GM12801 (cell line): ENCODE measurements at regions not wholly inside any gene's neighbourhood (a gene's known extent, or its start where the extent isn't known, plus 50 kb on each side); places are given as distances from the start of the nearest gene placed in this dataset.

Source experiments
- TF ChIP-seq, protein P1 (sequence below): IDR thresholded peaks from one replicate; pipeline ENCODE4 v1.5.1; 2011; ENCODE audit warnings: control low read depth; ENCODE audit not compliant: insufficient read length; ENCODE audit errors: extremely low read depth

DNA sequence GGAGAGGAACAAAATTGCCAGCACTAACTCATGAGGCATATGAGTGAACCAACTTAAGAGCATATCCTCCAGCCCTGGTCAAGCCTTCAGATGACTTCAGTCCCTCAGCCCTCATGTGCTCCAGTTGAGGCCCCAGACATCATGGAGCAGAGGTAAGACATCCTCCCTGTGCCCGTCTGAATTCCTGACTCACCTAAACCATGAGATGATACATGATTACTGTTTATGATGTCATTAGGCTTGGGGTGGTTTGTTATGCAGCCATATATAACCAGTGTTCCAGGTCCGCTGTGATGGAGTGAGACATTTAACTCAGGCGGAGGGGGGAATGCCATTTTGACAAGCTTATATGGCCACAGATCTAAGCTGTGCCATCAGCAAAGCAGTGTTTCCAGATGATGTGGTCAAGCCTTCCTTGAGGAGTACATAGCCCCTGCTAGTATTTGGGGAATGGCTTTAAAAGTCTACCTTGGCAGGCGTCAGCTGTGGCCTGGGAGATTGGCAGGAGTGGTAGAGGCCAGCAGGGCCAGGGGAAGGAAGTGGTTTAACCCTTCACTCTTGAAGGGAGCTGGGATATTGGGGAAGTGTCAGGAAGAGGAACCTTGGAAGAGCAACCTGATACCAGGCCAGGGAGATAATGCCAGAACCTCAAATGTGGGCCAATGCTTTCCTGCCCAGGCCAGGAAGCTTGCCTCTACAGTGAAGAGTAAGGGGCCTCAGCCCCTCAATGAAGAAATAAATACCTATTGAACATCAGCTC is 343.0 kb upstream of the PODXL start:
- TF ChIP-seq, protein P1, sequence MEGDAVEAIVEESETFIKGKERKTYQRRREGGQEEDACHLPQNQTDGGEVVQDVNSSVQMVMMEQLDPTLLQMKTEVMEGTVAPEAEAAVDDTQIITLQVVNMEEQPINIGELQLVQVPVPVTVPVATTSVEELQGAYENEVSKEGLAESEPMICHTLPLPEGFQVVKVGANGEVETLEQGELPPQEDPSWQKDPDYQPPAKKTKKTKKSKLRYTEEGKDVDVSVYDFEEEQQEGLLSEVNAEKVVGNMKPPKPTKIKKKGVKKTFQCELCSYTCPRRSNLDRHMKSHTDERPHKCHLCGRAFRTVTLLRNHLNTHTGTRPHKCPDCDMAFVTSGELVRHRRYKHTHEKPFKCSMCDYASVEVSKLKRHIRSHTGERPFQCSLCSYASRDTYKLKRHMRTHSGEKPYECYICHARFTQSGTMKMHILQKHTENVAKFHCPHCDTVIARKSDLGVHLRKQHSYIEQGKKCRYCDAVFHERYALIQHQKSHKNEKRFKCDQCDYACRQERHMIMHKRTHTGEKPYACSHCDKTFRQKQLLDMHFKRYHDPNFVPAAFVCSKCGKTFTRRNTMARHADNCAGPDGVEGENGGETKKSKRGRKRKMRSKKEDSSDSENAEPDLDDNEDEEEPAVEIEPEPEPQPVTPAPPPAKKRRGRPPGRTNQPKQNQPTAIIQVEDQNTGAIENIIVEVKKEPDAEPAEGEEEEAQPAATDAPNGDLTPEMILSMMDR: no peak

DNA sequence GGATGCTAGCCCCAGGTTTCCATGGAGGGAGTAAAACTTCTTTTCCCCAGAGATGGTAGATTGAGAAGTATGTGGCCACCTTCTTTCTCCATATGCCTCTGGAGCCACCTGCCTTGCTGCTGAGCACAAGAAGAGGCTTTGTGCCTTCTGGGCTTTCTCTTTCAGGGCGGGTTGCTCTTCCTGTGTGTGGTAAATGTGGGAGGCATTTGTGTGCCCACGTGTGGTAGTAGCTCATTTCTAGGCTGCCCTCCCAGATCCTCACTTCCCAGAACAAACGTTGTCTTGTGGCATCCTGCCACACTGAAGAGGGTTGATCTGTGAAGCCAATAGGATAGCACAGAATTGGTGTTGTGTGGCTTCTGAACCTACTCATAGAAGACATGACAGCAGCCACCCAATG is 342.0 kb upstream of the PODXL start:
- TF ChIP-seq, protein P1: no peak

DNA sequence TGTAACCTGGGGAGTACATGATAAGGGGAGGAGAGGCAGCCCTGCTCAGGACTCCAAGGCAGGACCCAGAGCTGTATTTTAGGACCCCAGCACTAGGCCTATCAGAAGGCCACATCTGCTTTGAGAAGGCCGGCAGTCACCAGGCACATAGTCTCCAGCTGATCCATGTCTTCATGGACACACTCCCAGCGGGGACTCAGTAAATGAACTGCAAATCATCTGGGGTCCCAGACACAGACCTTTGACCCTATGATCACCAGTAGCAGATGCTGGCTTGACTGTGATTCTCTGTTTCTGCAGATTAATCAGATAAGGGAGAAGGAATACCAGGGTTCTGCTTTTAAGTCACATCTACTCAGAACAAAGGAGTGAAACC is 341.4 kb upstream of the PODXL start:
- TF ChIP-seq, protein P1: no peak

DNA sequence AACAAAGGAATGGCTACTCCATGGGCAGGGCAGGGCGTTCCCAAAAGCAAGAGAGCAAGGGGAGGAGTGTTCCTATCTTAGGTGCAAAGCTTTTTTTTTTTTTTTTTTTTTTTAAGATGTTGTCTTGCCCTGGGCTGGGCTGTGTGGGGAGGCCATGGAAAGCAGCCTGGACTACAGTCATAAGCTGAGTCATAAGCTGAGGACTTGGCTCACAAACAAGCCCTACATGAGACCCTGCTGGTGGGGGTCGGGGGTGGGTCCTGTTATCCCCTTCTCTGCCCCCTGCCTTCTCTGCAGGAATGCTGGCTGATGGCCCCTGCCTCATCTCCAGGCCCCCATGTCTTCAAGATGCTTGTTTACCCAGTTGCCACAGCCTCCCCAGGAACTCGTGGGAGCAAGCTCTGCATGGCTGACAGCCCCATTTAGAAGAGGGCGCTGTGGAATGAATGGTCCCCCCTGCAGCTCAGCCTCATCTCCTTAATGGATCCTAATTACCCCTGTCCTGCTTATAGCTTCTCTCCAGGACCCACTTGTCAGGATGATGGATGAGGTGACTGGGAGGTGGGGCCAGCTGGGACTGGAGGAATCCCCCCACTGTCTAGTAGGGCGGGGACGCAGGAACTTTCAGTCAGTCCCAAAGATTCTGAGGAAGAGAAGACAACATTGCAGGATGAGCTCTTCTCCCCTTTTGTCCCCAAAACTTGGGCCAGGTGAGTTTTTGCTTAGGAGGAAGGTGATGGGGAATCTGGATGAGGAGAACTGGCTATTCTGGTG is 340.8 kb upstream of the PODXL start:
- TF ChIP-seq, protein P1: no peak

- TF ChIP-seq, protein P1: no peak
Measured at GRCh38 chr7:131896165-131896863, 339.9 kb upstream of the PODXL start.

DNA sequence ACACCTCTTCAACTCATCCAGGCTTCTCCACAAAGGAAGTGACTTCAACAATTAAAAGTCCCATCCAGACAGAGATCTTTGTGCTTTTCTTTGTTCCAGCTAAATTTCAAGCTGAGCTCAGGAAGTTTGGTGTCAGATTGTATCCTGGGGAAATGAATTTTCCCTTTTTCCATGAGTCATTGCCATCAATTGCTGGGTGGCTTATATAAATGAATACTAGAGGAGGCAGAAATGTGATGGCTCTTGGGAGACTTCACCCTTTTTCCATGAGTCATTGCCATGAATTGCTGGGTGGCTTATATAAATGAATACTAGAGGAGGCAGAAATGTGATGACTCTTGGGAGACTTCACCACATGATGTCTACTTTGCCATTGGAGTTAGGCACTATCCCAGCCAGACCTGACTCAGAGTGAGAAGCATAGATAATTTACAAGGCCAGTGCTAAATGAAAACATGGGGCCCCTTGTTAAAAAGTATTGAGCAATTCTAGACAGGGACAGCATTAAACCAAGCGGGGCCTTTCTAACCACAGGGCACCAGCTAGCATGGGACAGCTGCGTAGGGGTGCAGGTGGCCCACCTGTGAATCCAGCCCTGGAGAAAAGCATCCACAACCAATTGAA is 339.2 kb upstream of the PODXL start:
- TF ChIP-seq, protein P1: no peak
